ENCODE measurements at regions not wholly inside any gene's neighbourhood (a gene's known extent, or its start where the extent isn't known, plus 50 kb on each side); places are given as distances from the start of the nearest gene placed in this dataset.
"Not testable (repeated sequence)": the region's sequence is repeated elsewhere in the genome, so short reads cannot be mapped to it uniquely, and the experiment has no call there.

DNA sequence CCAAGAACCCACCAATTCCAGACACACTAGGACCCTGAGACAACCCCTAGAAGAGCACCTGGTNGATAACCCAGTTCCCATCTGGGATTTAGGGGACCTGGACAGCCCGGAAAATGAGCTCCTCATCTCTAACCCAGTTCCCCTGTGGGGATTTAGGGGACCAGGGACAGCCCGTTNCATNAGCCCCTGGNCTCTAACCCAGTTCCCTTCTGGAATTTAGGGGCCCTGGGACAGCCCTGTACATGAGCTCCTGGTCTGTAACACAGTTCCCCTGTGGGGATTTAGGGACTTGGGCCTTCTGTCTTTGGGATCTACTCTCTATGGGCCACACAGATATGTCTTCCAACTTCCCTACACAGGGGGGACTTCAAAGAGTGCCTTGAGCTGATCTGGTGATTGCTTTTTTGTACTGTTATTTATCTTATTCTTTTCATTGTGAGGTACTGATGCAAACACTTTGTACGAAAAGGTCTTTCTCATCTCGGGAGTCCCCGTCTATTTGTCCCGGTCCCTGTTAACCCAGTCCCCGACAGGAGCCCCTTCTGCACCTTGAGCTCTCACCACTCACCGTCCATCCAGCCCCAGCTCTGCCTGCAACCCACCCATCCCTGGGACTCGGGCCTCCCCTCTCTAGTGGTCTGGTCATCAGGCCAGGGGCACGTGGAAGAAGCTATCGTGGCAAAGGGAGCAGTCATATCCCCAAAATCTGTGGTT is 58.2 kb upstream of the PLCXD1 start:
- H3K9me3 Mint-ChIP-seq, DNase-seq, POLR2A ChIA-PET, ATAC-seq, H3K27me3 Mint-ChIP-seq, H3K27ac Mint-ChIP-seq, H3K36me3 Mint-ChIP-seq, H3K4me1 Mint-ChIP-seq, H3K4me3 Mint-ChIP-seq: not testable (repeated sequence)

DNA sequence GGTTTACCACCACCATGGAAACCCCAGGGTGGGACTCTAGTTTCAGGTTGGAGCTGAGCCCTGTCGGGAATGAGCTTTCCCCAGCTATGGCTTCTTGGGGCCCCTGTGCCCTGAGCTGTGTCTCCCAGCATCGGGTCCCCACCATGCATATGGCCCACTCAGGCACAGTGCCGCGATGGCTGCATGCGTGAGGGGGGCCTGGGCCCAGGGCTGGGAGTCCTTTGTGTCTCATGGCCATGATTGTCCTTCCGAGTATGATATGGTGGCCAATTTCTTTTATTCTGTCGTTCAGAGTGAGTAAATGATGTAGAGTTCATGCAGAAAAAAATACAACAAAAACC is 57.7 kb upstream of the PLCXD1 start:
- ATAC-seq, H3K27me3 Mint-ChIP-seq, POLR2A ChIA-PET, H3K36me3 Mint-ChIP-seq, H3K4me3 Mint-ChIP-seq, H3K9me3 Mint-ChIP-seq, H3K27ac Mint-ChIP-seq, DNase-seq, H3K4me1 Mint-ChIP-seq: not testable (repeated sequence)

DNA sequence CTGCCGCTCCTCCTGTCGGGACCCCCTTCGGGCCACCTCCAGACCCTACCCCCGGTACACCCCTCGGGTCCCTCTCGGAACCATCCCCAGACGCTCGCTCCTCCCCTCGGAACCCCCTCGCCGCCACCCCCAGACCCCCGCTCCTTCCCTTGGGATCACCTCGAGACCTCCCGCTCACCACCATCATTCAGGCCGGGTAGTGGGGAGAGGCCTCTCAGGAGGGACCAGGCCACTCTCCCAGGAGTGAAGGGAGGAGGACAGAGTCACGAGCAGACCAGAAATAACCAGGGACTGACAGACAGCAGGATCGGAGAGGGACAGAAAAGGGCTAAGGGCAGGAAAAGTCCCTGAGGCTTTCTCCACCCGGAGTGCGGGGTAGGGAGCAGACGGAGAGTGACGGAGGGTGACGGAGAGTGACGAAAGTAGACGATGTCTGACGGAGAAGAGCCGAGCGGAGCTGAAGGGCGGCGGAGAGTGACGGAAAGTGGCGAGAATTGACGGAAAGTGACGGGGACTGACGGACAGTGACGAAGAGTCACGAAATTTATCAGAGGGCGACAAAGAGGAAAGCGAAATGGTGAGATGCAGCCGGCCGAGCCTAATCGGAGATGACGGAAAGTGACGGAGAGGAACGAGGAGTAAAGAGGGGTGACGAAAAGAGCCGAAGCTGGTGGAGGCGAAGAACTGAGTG is 54.6 kb upstream of the PLCXD1 start:
- POLR2A ChIA-PET, H3K36me3 Mint-ChIP-seq, H3K27me3 Mint-ChIP-seq, H3K4me3 Mint-ChIP-seq, H3K9me3 Mint-ChIP-seq, H3K27ac Mint-ChIP-seq, H3K4me1 Mint-ChIP-seq, DNase-seq: not testable (repeated sequence)
- peak; percentile 80 to 87 for ATAC-seq

DNA sequence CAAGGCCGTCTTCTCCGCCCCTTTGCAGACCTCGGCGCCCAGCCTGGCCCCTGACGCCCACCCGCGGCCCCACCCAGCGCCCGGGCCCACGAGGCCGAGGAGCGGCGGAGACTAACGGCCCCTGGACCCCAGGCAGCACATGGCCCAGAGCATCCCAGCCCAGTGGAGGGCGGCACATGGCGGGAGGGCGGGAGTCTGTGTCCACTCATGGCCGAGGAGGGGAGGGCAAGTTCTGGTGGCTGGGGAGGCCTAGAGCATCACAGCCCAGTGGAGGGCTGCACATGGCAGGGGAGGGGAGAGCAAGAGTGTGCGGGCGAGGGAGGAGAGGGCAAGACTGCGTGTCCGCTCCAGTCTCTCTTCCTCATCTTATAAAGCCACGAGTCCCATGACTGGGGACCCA is 53.8 kb upstream of the PLCXD1 start:
- POLR2A ChIA-PET, H3K4me3 Mint-ChIP-seq, H3K27ac Mint-ChIP-seq, H3K9me3 Mint-ChIP-seq, H3K27me3 Mint-ChIP-seq, H3K36me3 Mint-ChIP-seq, H3K4me1 Mint-ChIP-seq, DNase-seq, ATAC-seq: not testable (repeated sequence)
